ENCODE measurements at regions not wholly inside any gene's neighbourhood (a gene's known extent, or its start where the extent isn't known, plus 50 kb on each side); places are given as distances from the start of the nearest gene placed in this dataset.
"Not testable (repeated sequence)": the region's sequence is repeated elsewhere in the genome, so short reads cannot be mapped to it uniquely, and the experiment has no call there.

DNA sequence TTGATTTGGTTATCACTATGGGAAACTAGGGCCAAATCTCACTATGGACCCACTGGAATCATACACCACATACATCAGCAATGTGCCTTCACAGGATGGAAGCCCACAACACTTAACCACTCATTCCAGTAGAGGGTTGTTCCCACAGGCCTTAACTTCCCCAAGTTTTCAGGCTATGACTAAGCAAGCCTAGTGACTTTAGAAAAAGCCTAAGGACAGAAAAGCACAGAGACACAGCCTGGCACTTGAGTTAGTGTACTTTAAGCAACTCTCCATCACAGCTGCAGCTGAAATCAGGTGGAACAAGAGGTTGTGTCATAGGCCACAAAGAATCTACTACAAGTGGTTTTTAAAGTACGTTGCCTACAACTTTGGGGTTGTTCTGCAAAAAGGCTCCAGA, 128.7 kb downstream of the LRRN1 start:
- DNase-seq, result no peak
- Histone ChIP-seq H3K4me3 (ENCODE audit: control insufficient read depth in 1 of 7, extremely low read depth in 1 of 7, insufficient read depth in 4 of 7, low read depth in 2 of 7, low read length in 6 of 7) (no peak overlapping the region), H3K36me3 (ENCODE audit: control insufficient read depth in 4 of 4, insufficient read depth in 4 of 4, low read length in 3 of 4) (no peaks in the 10 kb centered on the region), H3K4me1 (ENCODE audit: control extremely low read depth in 1 of 4, control insufficient read depth in 4 of 4, insufficient read depth in 4 of 4, low read length in 3 of 4) (no peaks in the 10 kb centered on the region), H3K27ac (ENCODE audit: insufficient read depth in 1 of 2, low read depth in 1 of 2, low read length in 2 of 2, poor library complexity in 1 of 2, severe bottlenecking in 2 of 2) (no peak overlapping the region), H3K9me3 (ENCODE audit: control extremely low read depth in 1 of 5, control insufficient read depth in 4 of 5, insufficient read depth in 2 of 5, low read depth in 1 of 5, low read length in 4 of 5) (peaks cover 0 to 10% (median 0%) of the 10 kb centered on the region in 5 experiments), H3K27me3 (replicated peaks in 2 of 5; ENCODE audit: control insufficient read depth in 4 of 5, insufficient read depth in 5 of 5, low read length in 4 of 5) (no peaks in the 10 kb centered on the region)
- ChIA-PET CTCF (no interaction called here), POLR2A (no interaction called here)
- WGBS (ENCODE audit: insufficient coverage), result 83% methylated on average over 1 of the region's 1 CpG

GRCh38 chr3:3941380-3941779, 142.1 kb downstream of the LRRN1 start:
- H3K36me3 ChIP-seq (ENCODE audit: control insufficient read depth in 4 of 4, insufficient read depth in 4 of 4, low read length in 3 of 4); H3K27me3 ChIP-seq (replicated peaks in 2 of 5; ENCODE audit: control insufficient read depth in 4 of 5, insufficient read depth in 5 of 5, low read length in 4 of 5); H3K9me3 ChIP-seq (ENCODE audit: control extremely low read depth in 1 of 5, control insufficient read depth in 4 of 5, insufficient read depth in 2 of 5, low read depth in 1 of 5, low read length in 4 of 5); H3K27ac ChIP-seq (ENCODE audit: insufficient read depth in 1 of 2, low read depth in 1 of 2, low read length in 2 of 2, poor library complexity in 1 of 2, severe bottlenecking in 2 of 2); H3K4me3 ChIP-seq (ENCODE audit: control insufficient read depth in 1 of 7, extremely low read depth in 1 of 7, insufficient read depth in 4 of 7, low read depth in 2 of 7, low read length in 6 of 7); DNase-seq; CTCF ChIA-PET; H3K4me1 ChIP-seq (ENCODE audit: control extremely low read depth in 1 of 4, control insufficient read depth in 4 of 4, insufficient read depth in 4 of 4, low read length in 3 of 4); POLR2A ChIA-PET: not testable (repeated sequence)
- WGBS (ENCODE audit: insufficient coverage), result 91% methylated on average over 8 of the region's 8 CpGs

DNA sequence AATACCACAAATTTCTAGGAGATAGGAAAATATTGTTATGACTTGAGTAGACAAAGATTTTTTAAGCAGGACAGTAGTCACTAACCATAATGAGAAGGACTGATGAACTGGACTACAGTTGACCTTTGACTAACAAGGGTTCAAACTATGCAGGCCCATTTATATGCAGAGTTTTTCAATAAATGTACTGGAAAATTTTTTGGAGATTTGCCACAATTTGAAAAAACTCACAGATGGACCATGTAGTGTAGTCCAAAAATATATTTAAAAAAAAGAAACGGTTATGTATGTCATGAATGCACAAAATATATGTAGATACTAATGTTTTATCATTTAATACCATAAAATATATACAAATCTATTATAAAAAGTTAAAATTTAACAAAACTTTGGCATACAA, 151.8 kb downstream of the LRRN1 start:
- no peak overlapping the region for H3K4me3 ChIP-seq (ENCODE audit: control insufficient read depth in 1 of 7, extremely low read depth in 1 of 7, insufficient read depth in 4 of 7, low read depth in 2 of 7, low read length in 6 of 7)
- no peaks in the 10 kb centered on the region for H3K4me1 ChIP-seq (ENCODE audit: control extremely low read depth in 1 of 4, control insufficient read depth in 4 of 4, insufficient read depth in 4 of 4, low read length in 3 of 4)
- DNase-seq, result no peak
- ChIA-PET CTCF (no interaction called here), POLR2A (no interaction called here)
- H3K9me3 ChIP-seq (ENCODE audit: control extremely low read depth in 1 of 5, control insufficient read depth in 4 of 5, insufficient read depth in 2 of 5, low read depth in 1 of 5, low read length in 4 of 5), result no peaks in the 10 kb centered on the region
- H3K27me3 ChIP-seq (replicated peaks in 2 of 5; ENCODE audit: control insufficient read depth in 4 of 5, insufficient read depth in 5 of 5, low read length in 4 of 5), result no peaks in the 10 kb centered on the region
- H3K27ac ChIP-seq (ENCODE audit: insufficient read depth in 1 of 2, low read depth in 1 of 2, low read length in 2 of 2, poor library complexity in 1 of 2, severe bottlenecking in 2 of 2), result no peak overlapping the region
- H3K36me3 ChIP-seq (ENCODE audit: control insufficient read depth in 4 of 4, insufficient read depth in 4 of 4, low read length in 3 of 4), result no peaks in the 10 kb centered on the region
- no CpG with 5 or more reads among the region's 1 CpG for WGBS (ENCODE audit: insufficient coverage)

DNA sequence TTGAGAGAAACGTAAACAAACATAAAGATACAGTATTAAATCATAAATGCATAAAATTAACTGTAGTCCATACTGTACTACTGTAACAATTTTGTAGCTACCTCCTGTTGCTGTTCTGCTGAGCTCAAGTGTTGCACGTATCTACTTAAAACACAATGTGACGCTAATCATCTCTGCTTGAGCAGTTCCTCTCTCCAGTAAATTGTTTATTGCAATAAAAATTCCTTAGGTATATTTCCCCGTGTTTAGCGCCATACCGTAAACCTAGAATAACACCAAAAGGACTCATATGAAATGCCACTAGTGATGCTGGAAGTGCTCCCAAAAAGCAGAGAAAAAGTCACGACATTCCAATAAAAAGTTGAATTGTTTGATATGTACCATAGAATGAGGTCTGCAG, 152.3 kb downstream of the LRRN1 start:
- no peak for DNase-seq
- no peaks in the 10 kb centered on the region for H3K4me1 ChIP-seq (ENCODE audit: control extremely low read depth in 1 of 4, control insufficient read depth in 4 of 4, insufficient read depth in 4 of 4, low read length in 3 of 4)
- CTCF ChIA-PET, result no interaction called here
- no peak overlapping the region for H3K4me3 ChIP-seq (ENCODE audit: control insufficient read depth in 1 of 7, extremely low read depth in 1 of 7, insufficient read depth in 4 of 7, low read depth in 2 of 7, low read length in 6 of 7)
- POLR2A ChIA-PET, result no interaction called here
- H3K27ac ChIP-seq (ENCODE audit: insufficient read depth in 1 of 2, low read depth in 1 of 2, low read length in 2 of 2, poor library complexity in 1 of 2, severe bottlenecking in 2 of 2), result no peak overlapping the region
- no peaks in the 10 kb centered on the region for H3K9me3 ChIP-seq (ENCODE audit: control extremely low read depth in 1 of 5, control insufficient read depth in 4 of 5, insufficient read depth in 2 of 5, low read depth in 1 of 5, low read length in 4 of 5)
- H3K36me3 ChIP-seq (ENCODE audit: control insufficient read depth in 4 of 4, insufficient read depth in 4 of 4, low read length in 3 of 4), result no peaks in the 10 kb centered on the region
- 100% methylated on average over 5 of the region's 7 CpGs for WGBS (ENCODE audit: insufficient coverage)
- H3K27me3 ChIP-seq (replicated peaks in 2 of 5; ENCODE audit: control insufficient read depth in 4 of 5, insufficient read depth in 5 of 5, low read length in 4 of 5), result no peaks in the 10 kb centered on the region

DNA sequence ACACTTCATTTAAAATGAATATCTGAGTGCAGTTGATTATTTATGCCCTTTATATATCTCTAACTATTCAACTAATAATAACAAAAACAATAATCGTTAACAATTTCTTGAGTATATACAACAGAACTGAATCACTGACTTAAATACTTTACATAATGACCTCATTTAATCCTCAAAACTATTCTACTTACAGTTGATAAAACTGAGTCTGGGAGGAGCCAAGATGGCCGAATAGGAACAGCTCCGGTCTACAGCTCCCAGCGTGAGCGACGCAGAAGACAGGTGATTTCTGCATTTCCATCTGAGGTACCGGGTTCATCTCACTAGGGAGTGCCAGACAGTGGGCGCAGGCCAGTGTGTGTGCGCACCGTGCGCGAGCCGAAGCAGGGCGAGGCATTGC, 163.6 kb downstream of the LRRN1 start:
- H3K9me3 ChIP-seq (ENCODE audit: control extremely low read depth in 1 of 5, control insufficient read depth in 4 of 5, insufficient read depth in 2 of 5, low read depth in 1 of 5, low read length in 4 of 5); POLR2A ChIA-PET; H3K27me3 ChIP-seq (replicated peaks in 2 of 5; ENCODE audit: control insufficient read depth in 4 of 5, insufficient read depth in 5 of 5, low read length in 4 of 5); H3K4me1 ChIP-seq (ENCODE audit: control extremely low read depth in 1 of 4, control insufficient read depth in 4 of 4, insufficient read depth in 4 of 4, low read length in 3 of 4); H3K27ac ChIP-seq (ENCODE audit: insufficient read depth in 1 of 2, low read depth in 1 of 2, low read length in 2 of 2, poor library complexity in 1 of 2, severe bottlenecking in 2 of 2); H3K4me3 ChIP-seq (ENCODE audit: control insufficient read depth in 1 of 7, extremely low read depth in 1 of 7, insufficient read depth in 4 of 7, low read depth in 2 of 7, low read length in 6 of 7); DNase-seq; H3K36me3 ChIP-seq (ENCODE audit: control insufficient read depth in 4 of 4, insufficient read depth in 4 of 4, low read length in 3 of 4); CTCF ChIA-PET: not testable (repeated sequence)
- no CpG with 5 or more reads among the region's 14 CpGs for WGBS (ENCODE audit: insufficient coverage)

GRCh38 chr3:3984053-3984452, 184.8 kb downstream of the LRRN1 start:
- Histone ChIP-seq H3K27me3 (replicated peaks in 2 of 5; ENCODE audit: control insufficient read depth in 4 of 5, insufficient read depth in 5 of 5, low read length in 4 of 5) (no peaks in the 10 kb centered on the region), H3K4me3 (ENCODE audit: control insufficient read depth in 1 of 7, extremely low read depth in 1 of 7, insufficient read depth in 4 of 7, low read depth in 2 of 7, low read length in 6 of 7) (no peak overlapping the region), H3K36me3 (ENCODE audit: control insufficient read depth in 4 of 4, insufficient read depth in 4 of 4, low read length in 3 of 4) (no peaks in the 10 kb centered on the region), H3K4me1 (ENCODE audit: control extremely low read depth in 1 of 4, control insufficient read depth in 4 of 4, insufficient read depth in 4 of 4, low read length in 3 of 4) (no peaks in the 10 kb centered on the region), H3K27ac (ENCODE audit: insufficient read depth in 1 of 2, low read depth in 1 of 2, low read length in 2 of 2, poor library complexity in 1 of 2, severe bottlenecking in 2 of 2) (no peak overlapping the region), H3K9me3 (ENCODE audit: control extremely low read depth in 1 of 5, control insufficient read depth in 4 of 5, insufficient read depth in 2 of 5, low read depth in 1 of 5, low read length in 4 of 5) (no peaks in the 10 kb centered on the region)
- ChIA-PET CTCF (interaction anchor here (1.5 to 2.1 kb wide), 2 partner anchors 14 to 783 kb away, joined by 3 to 9 read pairs; no protein-coding TSS in a partner anchor), POLR2A (no interaction called here)
- WGBS (ENCODE audit: insufficient coverage), result 95% methylated on average over 4 of the region's 6 CpGs
- no peak for DNase-seq

GRCh38 chr3:3991598-3991997, 192.4 kb downstream of the LRRN1 start:
- no peaks in the 10 kb centered on the region for H3K27me3 ChIP-seq (replicated peaks in 2 of 5; ENCODE audit: control insufficient read depth in 4 of 5, insufficient read depth in 5 of 5, low read length in 4 of 5)
- ChIA-PET POLR2A (no interaction called here), CTCF (no interaction called here)
- no peak for DNase-seq
- no peak overlapping the region for H3K4me3 ChIP-seq (ENCODE audit: control insufficient read depth in 1 of 7, extremely low read depth in 1 of 7, insufficient read depth in 4 of 7, low read depth in 2 of 7, low read length in 6 of 7)
- H3K36me3 ChIP-seq (ENCODE audit: control insufficient read depth in 4 of 4, insufficient read depth in 4 of 4, low read length in 3 of 4), result no peaks in the 10 kb centered on the region
- H3K4me1 ChIP-seq (ENCODE audit: control extremely low read depth in 1 of 4, control insufficient read depth in 4 of 4, insufficient read depth in 4 of 4, low read length in 3 of 4), result no peaks in the 10 kb centered on the region
- peaks cover 0 to 3% (median 0%) of the 10 kb centered on the region in 5 experiments for H3K9me3 ChIP-seq (ENCODE audit: control extremely low read depth in 1 of 5, control insufficient read depth in 4 of 5, insufficient read depth in 2 of 5, low read depth in 1 of 5, low read length in 4 of 5)
- no peak overlapping the region for H3K27ac ChIP-seq (ENCODE audit: insufficient read depth in 1 of 2, low read depth in 1 of 2, low read length in 2 of 2, poor library complexity in 1 of 2, severe bottlenecking in 2 of 2)
- WGBS (ENCODE audit: insufficient coverage), result 100% methylated on average over 3 of the region's 3 CpGs
